SK-N-SH treated with all-trans-retinoic acid at 6 μM for 48 hours (cell line): ENCODE measurements at regions not wholly inside any gene's neighbourhood (a gene's known extent, or its start where the extent isn't known, plus 50 kb on each side); places are given as distances from the start of the nearest gene placed in this dataset.

Experiments
- CSRNP3 ChIP-seq: fragments of 250-450 bp; sonication (Bioruptor Pico); IDR thresholded peaks from 2 replicates; pipeline ENCODE4 v1.5.1; 2021; ENCODE audit warnings: mild to moderate bottlenecking, moderate library complexity
- PATZ1 ChIP-seq: fragments of 250-450 bp; sonication (Bioruptor Pico); IDR thresholded peaks from 2 replicates; pipeline ENCODE4 v1.8.0; 2020; ENCODE audit warnings: mild to moderate bottlenecking, moderate library complexity, borderline replicate concordance
- TOX ChIP-seq: fragments of 250-450 bp; sonication (Bioruptor Pico); IDR thresholded peaks from 2 replicates; pipeline ENCODE4 v1.8.0; 2021; ENCODE audit warnings: mild to moderate bottlenecking, moderate library complexity, borderline replicate concordance
- ZFP3 ChIP-seq: fragments of 250-450 bp; sonication (Bioruptor Pico); IDR thresholded peaks from 2 replicates; pipeline ENCODE4 v1.5.0; 2020; ENCODE audit warnings: mild to moderate bottlenecking, moderate library complexity
- ZFP30 ChIP-seq: fragments of 450-650 bp; formaldehyde crosslinking; IDR thresholded peaks from 2 replicates; pipeline ENCODE4 v1.5.0; 2022; ENCODE audit warnings: mild to moderate bottlenecking, moderate library complexity
- ZNF8 ChIP-seq: fragments of 450-650 bp; formaldehyde crosslinking; IDR thresholded peaks from 2 replicates; pipeline ENCODE4 v1.5.0; 2020; ENCODE audit warnings: mild to moderate bottlenecking, moderate library complexity

GRCh38 chr14:71202881-71203280 lies 295.6 kb downstream of the PCNX1 start:
- TF ChIP-seq ZFP30 (CRISPR knock-in tag), result no peak
- TF ChIP-seq CSRNP3 (CRISPR knock-in tag), result no peak
- TF ChIP-seq PATZ1, result no peak
- no peak for TF ChIP-seq ZNF8 (CRISPR knock-in tag)
- no peak for TF ChIP-seq TOX
- TF ChIP-seq ZFP3 (CRISPR knock-in tag), result no peak
